B cell (primary cell): ENCODE measurements at regions not wholly inside any gene's neighbourhood (a gene's known extent, or its start where the extent isn't known, plus 50 kb on each side); places are given as distances from the start of the nearest gene placed in this dataset.
A peak's percentile ranks its signal among the peaks of the same experiment; 100 is the strongest.

Source experiments
- ATAC-seq: fragments of 200-7000 bp; cut with Tn5 transposase; one replicate; pipeline ENCODE4 v1.10.0; 2021; ENCODE audit warnings: low read depth, mild to moderate bottlenecking, moderate number of reproducible peaks, moderate library complexity
- CTCF ChIA-PET: fragments of 350-600 bp; sonication (Branson Sonifier 250); formaldehyde crosslinking; loops from one replicate; lab custom pipeline; 2021; ENCODE audit warnings: antibody characterized with exemption, inconsistent platforms; lab: Charles Lee
- POLR2A ChIA-PET: fragments of 350-600 bp; sonication (Branson Sonifier 250); formaldehyde crosslinking; loops from one replicate; lab custom pipeline; 2021; ENCODE audit warnings: antibody characterized with exemption; lab: Charles Lee
- DNase-seq: peaks from one replicate; pipeline ENCODE4 v3.0.0; 2013
- H2AFZ ChIP-seq: 2 replicates; pipeline ENCODE4 v1.6.1; 2012; ENCODE audit warnings: mild to moderate bottlenecking, low read depth, low read length; ENCODE audit not compliant: insufficient read depth, poor library complexity, severe bottlenecking
- H3K27ac ChIP-seq, 2 donors: 1 replicate in 1 of 2; 2 replicates in 1 of 2; pipeline ENCODE4 v1.5.1; 2012 to 2013; ENCODE audit warnings: low read length in 2 of 2, mild to moderate bottlenecking in 2 of 2, moderate library complexity in 1 of 2
- H3K27me3 ChIP-seq, 4 experiments: fragments of 200-600 bp in 1 of 4; sonication (generic) in 1 of 4; replicated peaks in 1 of 4; 1 replicate in 2 of 4; 2 replicates in 2 of 4; pipeline versions ENCODE4 v1.6.1 to v1.7.0; 2013 to 2016; ENCODE audit warnings: low read length in 3 of 4, mild to moderate bottlenecking in 2 of 4, mixed read lengths in 1 of 4, moderate library complexity in 1 of 4; ENCODE audit not compliant: insufficient read depth in 4 of 4, control insufficient read depth in 3 of 4; ENCODE audit errors: control extremely low read depth in 1 of 4
- H3K36me3 ChIP-seq, 2 experiments: replicated peaks in 1 of 2; 1 replicate in 1 of 2; 2 replicates in 1 of 2; pipeline versions ENCODE4 v1.6.1 to v1.7.1; 2013; ENCODE audit warnings: low read length in 1 of 2; ENCODE audit not compliant: insufficient read depth in 2 of 2, control insufficient read depth in 1 of 2; ENCODE audit errors: control extremely low read depth in 1 of 2, extremely low read depth in 1 of 2
- H3K4me1 ChIP-seq, 2 donors: fragments of 200-600 bp in 1 of 2; sonication (generic) in 1 of 2; 1 replicate in 1 of 2; 2 replicates in 1 of 2; pipeline versions ENCODE4 v1.5.1 to v1.6.1; 2013 to 2017; ENCODE audit warnings: low read length in 2 of 2; ENCODE audit not compliant: control insufficient read depth in 2 of 2, insufficient read depth in 2 of 2
- H3K4me2 ChIP-seq: replicated peaks from 2 replicates; pipeline ENCODE3; 2012; ENCODE audit warnings: mild to moderate bottlenecking, low read depth, low read length; ENCODE audit not compliant: poor library complexity, severe bottlenecking
- H3K4me3 ChIP-seq, 5 experiments: fragments of 200-600 bp in 1 of 5; sonication (generic) in 1 of 5; 1 replicate in 3 of 5; 2 replicates in 2 of 5; pipeline versions ENCODE4 v1.5.1 to v1.7.0; 2011 to 2016; ENCODE audit warnings: low read length in 4 of 5, mild to moderate bottlenecking in 4 of 5, low read depth in 2 of 5, control low read depth in 1 of 5, moderate library complexity in 1 of 5; ENCODE audit not compliant: insufficient read depth in 1 of 5; ENCODE audit errors: control extremely low read depth in 1 of 5, extremely low read depth in 1 of 5
- H3K79me2 ChIP-seq: fragments of 200-600 bp; sonication (generic); one replicate; pipeline ENCODE4 v1.6.0; 2016; ENCODE audit warnings: low read length; ENCODE audit not compliant: control insufficient read depth, insufficient read depth
- H3K9ac ChIP-seq: fragments of 200-600 bp; sonication (generic); 2 replicates; pipeline ENCODE4 v1.6.1; 2017; ENCODE audit warnings: mild to moderate bottlenecking, low read length, moderate library complexity
- H3K9me3 ChIP-seq, 3 donors: one replicate each; pipeline versions ENCODE4 v1.6.1 to v1.7.1; 2013; ENCODE audit warnings: low read length in 2 of 3; ENCODE audit not compliant: control insufficient read depth in 2 of 3, insufficient read depth in 1 of 3; ENCODE audit errors: control extremely low read depth in 1 of 3
- H4K20me1 ChIP-seq: 2 replicates; pipeline ENCODE4 v1.6.0; 2012; ENCODE audit warnings: mild to moderate bottlenecking, low read length; ENCODE audit not compliant: insufficient read depth, control insufficient read depth, poor library complexity, severe bottlenecking
- H3K27ac Mint-ChIP-seq: one replicate; pipeline ENCODE4 v1.8.0; 2021; ENCODE audit warnings: mixed read lengths
- H3K27me3 Mint-ChIP-seq: one replicate; pipeline ENCODE4 v1.8.0; 2021; ENCODE audit warnings: mixed read lengths
- H3K4me1 Mint-ChIP-seq: one replicate; pipeline ENCODE4 v1.8.0; 2021; ENCODE audit warnings: mixed read lengths
- H3K4me3 Mint-ChIP-seq: one replicate; pipeline ENCODE4 v1.8.0; 2021; ENCODE audit warnings: mixed read lengths
- H3K9me3 Mint-ChIP-seq: one replicate; pipeline ENCODE4 v1.8.0; 2022; ENCODE audit warnings: mixed read lengths; ENCODE audit not compliant: insufficient read depth
- CTCF ChIP-seq: fragments of 200-600 bp; IDR thresholded peaks from one replicate; pipeline ENCODE4 v1.8.0; 2022; ENCODE audit warnings: antibody characterized with exemption, mild to moderate bottlenecking
- EZH2 ChIP-seq: IDR thresholded peaks from 2 replicates; pipeline ENCODE4 v1.6.1; 2012; ENCODE audit warnings: borderline replicate concordance, low read depth, mild to moderate bottlenecking, moderate library complexity, low read length; ENCODE audit not compliant: insufficient read depth, poor library complexity, severe bottlenecking
- WGBS: methylation state at CpG from one replicate; pipeline ENCODE4 v1.1.5; 2013; ENCODE audit warnings: missing lambda C conversion rate; ENCODE audit not compliant: insufficient coverage; 5-methylcytosine and 5-hydroxymethylcytosine counted together
- intact Hi-C: fragments of 100-400 bp; cut with micrococcal nuclease; formaldehyde crosslinking; loops from one replicate; pipeline ENCODE4 v1.10.0; 2022

DNA sequence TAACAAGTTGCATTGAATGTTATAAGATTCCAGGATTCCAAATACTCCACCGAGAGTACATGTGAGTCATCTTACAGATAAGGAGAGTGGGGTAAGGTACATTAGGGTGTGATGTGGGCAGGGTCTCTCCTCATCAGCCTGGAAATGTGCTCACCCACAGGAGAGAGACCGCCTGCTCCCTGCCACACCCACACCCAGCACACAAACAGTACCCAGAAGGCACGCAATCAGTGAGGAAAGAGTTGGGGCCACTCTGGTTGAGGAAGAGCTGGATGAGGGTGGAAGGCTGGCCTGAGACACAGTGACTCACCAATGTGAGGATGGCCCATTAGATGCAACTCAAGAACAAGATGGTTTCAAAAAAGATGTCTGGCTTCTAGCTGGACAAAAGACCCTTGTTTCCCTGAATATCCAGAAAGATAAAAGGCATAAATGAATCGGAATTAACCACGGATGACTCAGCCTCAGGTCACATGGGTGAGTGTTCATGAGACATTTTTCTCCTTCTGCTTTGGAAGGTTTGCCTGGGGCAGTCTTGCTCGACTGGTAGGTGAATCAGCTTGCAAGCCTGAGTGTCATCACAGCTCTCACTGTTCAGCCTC lies 51.1 kb upstream of the LHFPL2 start:
- Histone ChIP-seq H3K9ac (no peak overlapping the region), H3K27me3 (no peaks in the 10 kb centered on the region), H4K20me1 (no peaks in the 10 kb centered on the region), H3K27ac (no peak overlapping the region), H3K4me3 (no peak overlapping the region), H3K79me2 (no peaks in the 10 kb centered on the region), H3K4me1 (no peaks in the 10 kb centered on the region), H2AFZ (no peak overlapping the region), H3K4me2 (no peak overlapping the region), H3K9me3 (peaks cover 0 to 8% (median 0%) of the 10 kb centered on the region in 3 donors), H3K36me3 (no peaks in the 10 kb centered on the region)
- WGBS = 92% methylated on average over 2 of the region's 6 CpGs
- H3K9me3 Mint-ChIP-seq = peaks cover 2% of the 10 kb centered on the region
- H3K4me1 Mint-ChIP-seq = no peaks in the 10 kb centered on the region
- DNase-seq = no peak
- ChIA-PET CTCF (no interaction called here), POLR2A (no interaction called here)
- TF ChIP-seq EZH2 (no peak), CTCF (no peak)
- H3K4me3 Mint-ChIP-seq = no peak overlapping the region
- H3K27me3 Mint-ChIP-seq = no peaks in the 10 kb centered on the region
- peak overlapping the region; percentile 50 for H3K27ac Mint-ChIP-seq
- intact Hi-C loops = no loop called here
- no peak for ATAC-seq

GRCh38 chr5:78698191-78698791 lies 49.7 kb upstream of the LHFPL2 start:
- Histone ChIP-seq H3K4me2 (no peak overlapping the region), H3K9me3 (peaks cover 0 to 8% (median 0%) of the 10 kb centered on the region in 3 donors), H3K27me3 (no peaks in the 10 kb centered on the region), H3K27ac (no peak overlapping the region), H3K79me2 (no peaks in the 10 kb centered on the region), H3K4me1 (no peaks in the 10 kb centered on the region), H3K36me3 (no peaks in the 10 kb centered on the region), H2AFZ (no peak overlapping the region), H3K4me3 (no peak overlapping the region), H3K9ac (no peak overlapping the region), H4K20me1 (no peaks in the 10 kb centered on the region)
- H3K9me3 Mint-ChIP-seq = peaks cover 2% of the 10 kb centered on the region
- DNase-seq = no peak
- H3K4me1 Mint-ChIP-seq = no peaks in the 10 kb centered on the region
- no peak for TF ChIP-seq EZH2
- TF ChIP-seq CTCF = no peak
- H3K27me3 Mint-ChIP-seq = no peaks in the 10 kb centered on the region
- H3K27ac Mint-ChIP-seq = no peak overlapping the region
- 100% methylated on average over 1 of the region's 4 CpGs for WGBS
- ATAC-seq = no peak
- no peak overlapping the region for H3K4me3 Mint-ChIP-seq
- ChIA-PET POLR2A (interaction anchor here (0.6 kb wide), 1 partner anchor 10 kb away, joined by 6 read pairs; no protein-coding TSS in a partner anchor), CTCF (interaction anchor here (0.8 kb wide), 1 partner anchor 10 kb away, joined by 4 read pairs; no protein-coding TSS in a partner anchor)
- intact Hi-C loops = no loop called here
